ENCODE measurements at regions not wholly inside any gene's neighbourhood (a gene's known extent, or its start where the extent isn't known, plus 50 kb on each side); places are given as distances from the start of the nearest gene placed in this dataset.

DNA sequence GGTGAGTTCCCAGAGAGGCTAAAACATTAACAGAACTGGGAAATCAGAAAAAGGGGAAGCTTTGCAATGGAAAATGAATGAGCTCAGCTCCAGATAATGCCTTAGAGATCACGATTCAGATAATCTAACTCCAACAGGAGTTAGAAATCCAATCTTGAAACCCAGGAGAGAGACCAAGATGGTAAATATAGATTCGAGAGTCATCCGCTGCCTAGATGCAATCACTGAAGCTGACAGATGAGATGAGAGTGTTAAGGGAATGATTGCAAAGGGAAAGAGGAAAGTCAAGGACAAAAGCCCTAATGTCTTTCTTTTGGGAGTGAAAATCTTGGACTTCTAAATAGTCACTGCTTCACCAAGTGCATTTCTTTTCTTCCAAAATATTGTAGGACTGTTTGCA, 722.0 kb downstream of the EPHA4 start:
- TF ChIP-seq CTCF (conservative IDR thresholded peaks at IDR 0.05): no peak
- Histone ChIP-seq H3K18ac (ENCODE audit: insufficient read length, low read depth, low read length) (no peak overlapping the region), H3K9ac (ENCODE audit: extremely low read depth, insufficient read length, low read length) (no peak overlapping the region), H3T11ph (ENCODE audit: low read length) (no peak overlapping the region), H3K79me1 (ENCODE audit: insufficient read depth, low read depth, low read length, poor library complexity, severe bottlenecking) (no peaks in the 10 kb centered on the region), H3K23ac (ENCODE audit: insufficient read length, low read depth, low read length) (no peak overlapping the region), H4K91ac (ENCODE audit: insufficient read length, low read depth, low read length) (no peak overlapping the region), H3K27me3 (ENCODE audit: insufficient read depth, low read length) (no peaks in the 10 kb centered on the region), H4K5ac (ENCODE audit: insufficient read length, low read depth, low read length) (no peak overlapping the region), H3K4me1 (ENCODE audit: insufficient read depth, low read length) (no peaks in the 10 kb centered on the region), H2BK12ac (ENCODE audit: insufficient read length, low read depth, low read length) (no peak overlapping the region), H3K56ac (ENCODE audit: insufficient read length, low read depth, low read length) (no peak overlapping the region), H2BK20ac (ENCODE audit: low read depth, low read length, poor library complexity, severe bottlenecking) (no peak overlapping the region), H3K4ac (ENCODE audit: low read depth, low read length) (no peak overlapping the region), H3K9me3 (ENCODE audit: control insufficient read depth, low read depth, low read length) (no peaks in the 10 kb centered on the region), H2BK15ac (ENCODE audit: low read depth, low read length) (no peak overlapping the region), H3K23me2 (ENCODE audit: insufficient read length, low read depth, low read length, poor library complexity, severe bottlenecking) (no peaks in the 10 kb centered on the region), H3K27ac (ENCODE audit: insufficient read length, low read depth, low read length) (no peak overlapping the region), H4K20me1 (ENCODE audit: control insufficient read depth, insufficient read depth, insufficient read length) (no peaks in the 10 kb centered on the region), H2AFZ (ENCODE audit: low read length) (no peak overlapping the region), H2BK5ac (ENCODE audit: insufficient read length, low read length) (no peak overlapping the region), H2BK120ac (ENCODE audit: low read depth, low read length, poor library complexity, severe bottlenecking) (no peak overlapping the region), H2AK5ac (ENCODE audit: insufficient read length, low read length) (no peak overlapping the region), H3K79me2 (ENCODE audit: insufficient read depth, low read length) (no peaks in the 10 kb centered on the region), H4K8ac (replicated peaks; ENCODE audit: insufficient read length, low read depth, low read length) (no peak overlapping the region), H3K14ac (ENCODE audit: insufficient read depth, low read length) (no peak overlapping the region), H3K4me2 (ENCODE audit: insufficient read depth, insufficient read length, low read length) (no peak overlapping the region)
- peaks cover 0 to 11% (median 3%) of the 10 kb centered on the region in 3 experiments; a peak in 3 of 7 replicates for H3K36me3 Mint-ChIP-seq (ENCODE audit: insufficient read depth in 1 of 3, low read depth in 3 of 3)
- DNase-seq: no peak
- H3K27ac Mint-ChIP-seq: no peak overlapping the region
- H3K27me3 Mint-ChIP-seq (ENCODE audit: low read depth): no peaks in the 10 kb centered on the region
- no peak overlapping the region for H3K4me3 Mint-ChIP-seq
- no peaks in the 10 kb centered on the region for H3K4me1 Mint-ChIP-seq
- H3K9me3 Mint-ChIP-seq: peaks cover 3 to 6% of the 10 kb centered on the region in 2 experiments; a peak in 4 of 5 replicates
- no CpG with 5 or more reads among the region's 3 CpGs for WGBS (ENCODE audit: extremely low coverage, insufficient read length, low lambda C conversion rate)
